ENCODE measurements at regions not wholly inside any gene's neighbourhood (a gene's known extent, or its start where the extent isn't known, plus 50 kb on each side); places are given as distances from the start of the nearest gene placed in this dataset.

GRCh38 chr10:7027237-7027912 lies 383.5 kb downstream of the SFMBT2 start:
- Histone ChIP-seq H3K14ac (ENCODE audit: insufficient read depth, low read length) (no peak overlapping the region), H3K9me3 (ENCODE audit: control insufficient read depth, low read depth, low read length) (no peaks in the 10 kb centered on the region), H4K8ac (replicated peaks; ENCODE audit: insufficient read length, low read depth, low read length) (no peak overlapping the region), H2AK5ac (ENCODE audit: insufficient read length, low read length) (no peak overlapping the region), H3K27ac (ENCODE audit: insufficient read length, low read depth, low read length) (no peak overlapping the region), H2BK12ac (ENCODE audit: insufficient read length, low read depth, low read length) (no peak overlapping the region), H4K91ac (ENCODE audit: insufficient read length, low read depth, low read length) (no peak overlapping the region), H4K5ac (ENCODE audit: insufficient read length, low read depth, low read length) (no peak overlapping the region), H3K79me1 (ENCODE audit: insufficient read depth, low read depth, low read length, poor library complexity, severe bottlenecking) (no peaks in the 10 kb centered on the region), H3K23me2 (ENCODE audit: insufficient read length, low read depth, low read length, poor library complexity, severe bottlenecking) (no peaks in the 10 kb centered on the region), H2AFZ (ENCODE audit: low read length) (no peak overlapping the region), H2BK120ac (ENCODE audit: low read depth, low read length, poor library complexity, severe bottlenecking) (no peak overlapping the region), H2BK5ac (ENCODE audit: insufficient read length, low read length) (no peak overlapping the region), H3K9ac (ENCODE audit: extremely low read depth, insufficient read length, low read length) (no peak overlapping the region), H3K23ac (ENCODE audit: insufficient read length, low read depth, low read length) (no peak overlapping the region), H3K4me2 (ENCODE audit: insufficient read depth, insufficient read length, low read length) (no peak overlapping the region), H3K18ac (ENCODE audit: insufficient read length, low read depth, low read length) (no peak overlapping the region), H2BK20ac (ENCODE audit: low read depth, low read length, poor library complexity, severe bottlenecking) (no peak overlapping the region), H3T11ph (ENCODE audit: low read length) (no peak overlapping the region), H3K79me2 (ENCODE audit: insufficient read depth, low read length) (no peaks in the 10 kb centered on the region), H3K27me3 (ENCODE audit: insufficient read depth, low read length) (no peaks in the 10 kb centered on the region), H3K4me1 (ENCODE audit: insufficient read depth, low read length) (no peaks in the 10 kb centered on the region), H2BK15ac (ENCODE audit: low read depth, low read length) (no peak overlapping the region), H3K56ac (ENCODE audit: insufficient read length, low read depth, low read length) (no peak overlapping the region), H4K20me1 (ENCODE audit: control insufficient read depth, insufficient read depth, insufficient read length) (no peaks in the 10 kb centered on the region), H3K4ac (ENCODE audit: low read depth, low read length) (no peak overlapping the region)
- H3K9me3 Mint-ChIP-seq = peaks cover 0 to 3% of the 10 kb centered on the region in 2 experiments; a peak in 2 of 5 replicates
- no peak overlapping the region for H3K27ac Mint-ChIP-seq
- H3K4me1 Mint-ChIP-seq = peaks cover 0 to 4% of the 10 kb centered on the region in 2 experiments; a peak in 1 of 4 replicates
- H3K27me3 Mint-ChIP-seq (ENCODE audit: low read depth) = peaks cover 3% of the 10 kb centered on the region
- no peak overlapping the region for H3K4me3 Mint-ChIP-seq
- TF ChIP-seq, protein P1, sequence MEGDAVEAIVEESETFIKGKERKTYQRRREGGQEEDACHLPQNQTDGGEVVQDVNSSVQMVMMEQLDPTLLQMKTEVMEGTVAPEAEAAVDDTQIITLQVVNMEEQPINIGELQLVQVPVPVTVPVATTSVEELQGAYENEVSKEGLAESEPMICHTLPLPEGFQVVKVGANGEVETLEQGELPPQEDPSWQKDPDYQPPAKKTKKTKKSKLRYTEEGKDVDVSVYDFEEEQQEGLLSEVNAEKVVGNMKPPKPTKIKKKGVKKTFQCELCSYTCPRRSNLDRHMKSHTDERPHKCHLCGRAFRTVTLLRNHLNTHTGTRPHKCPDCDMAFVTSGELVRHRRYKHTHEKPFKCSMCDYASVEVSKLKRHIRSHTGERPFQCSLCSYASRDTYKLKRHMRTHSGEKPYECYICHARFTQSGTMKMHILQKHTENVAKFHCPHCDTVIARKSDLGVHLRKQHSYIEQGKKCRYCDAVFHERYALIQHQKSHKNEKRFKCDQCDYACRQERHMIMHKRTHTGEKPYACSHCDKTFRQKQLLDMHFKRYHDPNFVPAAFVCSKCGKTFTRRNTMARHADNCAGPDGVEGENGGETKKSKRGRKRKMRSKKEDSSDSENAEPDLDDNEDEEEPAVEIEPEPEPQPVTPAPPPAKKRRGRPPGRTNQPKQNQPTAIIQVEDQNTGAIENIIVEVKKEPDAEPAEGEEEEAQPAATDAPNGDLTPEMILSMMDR (conservative IDR thresholded peaks at IDR 0.05) = no peak
- WGBS (ENCODE audit: extremely low coverage, insufficient read length, low lambda C conversion rate) = no CpG with 5 or more reads among the region's 4 CpGs
- H3K36me3 Mint-ChIP-seq (ENCODE audit: insufficient read depth in 1 of 3, low read depth in 3 of 3) = peaks cover 0 to 3% (median 0%) of the 10 kb centered on the region in 3 experiments; a peak in 2 of 7 replicates
- DNase-seq = no peak

Data from H9 (cell line).